Astrocyte of the spinal cord (primary cell): ENCODE measurements at regions not wholly inside any gene's neighbourhood (a gene's known extent, or its start where the extent isn't known, plus 50 kb on each side); places are given as distances from the start of the nearest gene placed in this dataset.

ENCODE experiments used
- DNase-seq: peaks from one replicate; pipeline ENCODE4 v3.0.0; 2011; ENCODE audit warnings: low read depth, low spot score
- H3K4me3 ChIP-seq: 2 replicates; pipeline ENCODE4 v1.5.1; 2011; ENCODE audit warnings: low read depth, mild to moderate bottlenecking, low read length, moderate library complexity
- in situ Hi-C: cut with HindIII; loops from 2 replicates; pipeline ENCODE4 v1.10.0; 2017; ENCODE audit warnings: low sequenced_read_pairs
- TF ChIP-seq, protein P1 (sequence below): IDR thresholded peaks from 2 replicates; pipeline ENCODE4 v1.5.1; 2012; ENCODE audit warnings: low read depth, mild to moderate bottlenecking, low read length, inconsistent platforms

- no peak for DNase-seq
- TF ChIP-seq, protein P1, sequence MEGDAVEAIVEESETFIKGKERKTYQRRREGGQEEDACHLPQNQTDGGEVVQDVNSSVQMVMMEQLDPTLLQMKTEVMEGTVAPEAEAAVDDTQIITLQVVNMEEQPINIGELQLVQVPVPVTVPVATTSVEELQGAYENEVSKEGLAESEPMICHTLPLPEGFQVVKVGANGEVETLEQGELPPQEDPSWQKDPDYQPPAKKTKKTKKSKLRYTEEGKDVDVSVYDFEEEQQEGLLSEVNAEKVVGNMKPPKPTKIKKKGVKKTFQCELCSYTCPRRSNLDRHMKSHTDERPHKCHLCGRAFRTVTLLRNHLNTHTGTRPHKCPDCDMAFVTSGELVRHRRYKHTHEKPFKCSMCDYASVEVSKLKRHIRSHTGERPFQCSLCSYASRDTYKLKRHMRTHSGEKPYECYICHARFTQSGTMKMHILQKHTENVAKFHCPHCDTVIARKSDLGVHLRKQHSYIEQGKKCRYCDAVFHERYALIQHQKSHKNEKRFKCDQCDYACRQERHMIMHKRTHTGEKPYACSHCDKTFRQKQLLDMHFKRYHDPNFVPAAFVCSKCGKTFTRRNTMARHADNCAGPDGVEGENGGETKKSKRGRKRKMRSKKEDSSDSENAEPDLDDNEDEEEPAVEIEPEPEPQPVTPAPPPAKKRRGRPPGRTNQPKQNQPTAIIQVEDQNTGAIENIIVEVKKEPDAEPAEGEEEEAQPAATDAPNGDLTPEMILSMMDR = no peak
- in situ Hi-C loops = no loop called here
Measured at GRCh38 chr4:79059631-79060399, 120.6 kb upstream of the PAQR3 start.

GRCh38 chr4:79057772-79058171 lies 118.5 kb upstream of the PAQR3 start:
- H3K4me3 ChIP-seq = no peak overlapping the region
- TF ChIP-seq, protein P1 = no peak
- in situ Hi-C loops = no loop called here
- no peak for DNase-seq

More at GRCh38 chr4:79059631-79060399, 120.6 kb upstream of the PAQR3 start:
- H3K4me3 ChIP-seq = no peak overlapping the region

GRCh38 chr4:79053754-79054153 lies 114.5 kb upstream of the PAQR3 start:
- TF ChIP-seq, protein P1 = no peak
- DNase-seq = no peak
- H3K4me3 ChIP-seq = no peak overlapping the region
- in situ Hi-C loops = no loop called here

GRCh38 chr4:79050541-79050880 lies 111.3 kb upstream of the PAQR3 start:
- peak; percentile 9 for DNase-seq
- peak overlapping the region; percentile 38 for H3K4me3 ChIP-seq
- TF ChIP-seq, protein P1 = no peak
- in situ Hi-C loops = no loop called here

DNA sequence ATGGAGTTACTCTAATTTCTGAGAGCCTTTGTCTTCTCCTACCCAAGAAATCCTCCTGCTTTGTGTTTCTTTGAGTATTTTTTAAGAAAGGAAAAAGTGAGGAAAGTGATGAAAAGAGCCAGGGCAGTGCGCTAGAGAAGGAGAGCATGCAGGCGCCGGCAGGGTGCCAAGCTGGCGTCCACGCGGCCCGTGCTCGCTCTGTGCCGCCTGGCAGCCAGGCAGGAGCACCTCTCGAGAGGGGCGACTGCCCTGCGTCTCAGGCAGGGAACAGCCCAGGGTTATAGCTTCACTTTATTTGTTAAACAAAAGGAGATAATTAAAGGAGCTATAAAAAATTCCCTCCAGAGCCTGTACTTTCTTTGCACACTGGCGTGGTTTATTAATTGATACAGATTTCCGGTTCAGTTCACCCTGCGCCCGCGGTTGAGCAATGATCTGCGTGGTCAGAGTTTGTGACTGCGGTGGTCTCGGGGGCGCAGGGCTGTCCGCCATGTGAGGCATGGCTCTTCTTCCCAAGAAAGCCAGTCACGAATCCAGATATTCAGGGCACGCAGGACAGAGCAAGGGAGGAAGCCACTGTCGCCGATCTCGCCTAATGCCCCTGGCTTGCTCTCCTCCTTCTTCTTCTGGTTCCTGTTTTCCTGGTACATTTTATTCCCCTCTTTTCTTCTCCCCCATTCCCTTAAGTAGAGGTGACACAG lies 110.8 kb upstream of the PAQR3 start:
- in situ Hi-C loops = no loop called here
- peak; percentile 9 for DNase-seq
- TF ChIP-seq, protein P1 = no peak
- peak overlapping the region; percentile 38 for H3K4me3 ChIP-seq

DNA sequence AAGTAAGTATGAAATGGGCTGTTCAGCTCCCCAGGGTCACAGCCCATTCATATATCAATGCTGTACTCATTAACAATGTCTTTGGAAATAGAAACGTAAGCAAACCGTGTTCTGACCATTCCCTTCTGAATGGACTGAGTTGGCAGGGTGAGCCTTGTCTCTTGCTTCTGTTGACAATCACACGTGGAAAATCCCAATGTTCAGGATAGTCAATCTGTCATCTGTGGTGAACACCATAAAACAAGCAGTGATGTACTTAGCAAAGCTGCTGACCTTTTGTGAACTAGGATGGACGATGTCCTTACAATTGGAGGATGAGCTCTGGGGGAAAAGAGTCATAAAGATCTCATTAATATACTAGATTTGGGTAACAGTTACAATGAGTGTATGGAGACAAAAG lies 109.6 kb upstream of the PAQR3 start:
- in situ Hi-C loops = no loop called here
- TF ChIP-seq, protein P1 = no peak
- no peak for DNase-seq
- no peak overlapping the region for H3K4me3 ChIP-seq
